ENCODE measurements at regions not wholly inside any gene's neighbourhood (a gene's known extent, or its start where the extent isn't known, plus 50 kb on each side); places are given as distances from the start of the nearest gene placed in this dataset.

DNA sequence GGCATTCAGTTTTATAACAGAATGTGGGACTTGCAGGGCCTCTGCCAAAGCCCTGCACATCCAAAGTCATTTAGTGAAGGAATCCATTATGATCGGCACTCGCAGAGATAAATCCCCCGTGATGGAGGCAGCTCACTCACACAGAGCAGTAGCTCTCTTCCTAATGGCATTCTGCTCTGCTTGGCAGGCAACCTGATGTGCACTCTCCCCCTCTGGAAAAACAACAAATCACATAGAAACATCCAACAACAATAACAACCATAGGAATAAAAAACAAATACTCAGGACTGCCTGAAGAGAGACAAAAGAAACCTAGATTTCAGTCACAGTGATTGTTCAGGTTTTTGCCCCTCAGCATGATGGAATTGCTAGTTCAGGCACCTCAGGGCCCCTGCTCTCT lies 59.7 kb downstream of the NAA11 start:
- ATAC-seq (ENCODE audit: poor library complexity) (no peak), DNase-seq (no peak)
- intact Hi-C loops (cut with DNase I, micrococcal nuclease), result no loop called here
- TF ChIP-seq, protein P1, sequence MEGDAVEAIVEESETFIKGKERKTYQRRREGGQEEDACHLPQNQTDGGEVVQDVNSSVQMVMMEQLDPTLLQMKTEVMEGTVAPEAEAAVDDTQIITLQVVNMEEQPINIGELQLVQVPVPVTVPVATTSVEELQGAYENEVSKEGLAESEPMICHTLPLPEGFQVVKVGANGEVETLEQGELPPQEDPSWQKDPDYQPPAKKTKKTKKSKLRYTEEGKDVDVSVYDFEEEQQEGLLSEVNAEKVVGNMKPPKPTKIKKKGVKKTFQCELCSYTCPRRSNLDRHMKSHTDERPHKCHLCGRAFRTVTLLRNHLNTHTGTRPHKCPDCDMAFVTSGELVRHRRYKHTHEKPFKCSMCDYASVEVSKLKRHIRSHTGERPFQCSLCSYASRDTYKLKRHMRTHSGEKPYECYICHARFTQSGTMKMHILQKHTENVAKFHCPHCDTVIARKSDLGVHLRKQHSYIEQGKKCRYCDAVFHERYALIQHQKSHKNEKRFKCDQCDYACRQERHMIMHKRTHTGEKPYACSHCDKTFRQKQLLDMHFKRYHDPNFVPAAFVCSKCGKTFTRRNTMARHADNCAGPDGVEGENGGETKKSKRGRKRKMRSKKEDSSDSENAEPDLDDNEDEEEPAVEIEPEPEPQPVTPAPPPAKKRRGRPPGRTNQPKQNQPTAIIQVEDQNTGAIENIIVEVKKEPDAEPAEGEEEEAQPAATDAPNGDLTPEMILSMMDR (IDR thresholded peaks at IDR 0.05), result no peak
- Mint-ChIP-seq H3K4me1 (ENCODE audit: low read depth) (no peaks in the 10 kb centered on the region), H3K9me3 (no peaks in the 10 kb centered on the region), H3K27ac (no peak overlapping the region), H3K27me3 (no peaks in the 10 kb centered on the region), H3K4me3 (no peak overlapping the region), H3K36me3 (ENCODE audit: low read depth) (no peaks in the 10 kb centered on the region)
- H3K4me1 ChIP-seq (ENCODE audit: insufficient read depth, low read length), result no peaks in the 10 kb centered on the region
- ChIA-PET POLR2A (no interaction called here), CTCF (no interaction called here)
- H3K27me3 ChIP-seq (ENCODE audit: control insufficient read depth in 1 of 2, insufficient read depth in 2 of 2, low read length in 2 of 2), result no peaks in the 10 kb centered on the region
- H3K27ac ChIP-seq (ENCODE audit: low read depth in 1 of 2, low read length in 2 of 2), result no peak overlapping the region
- no peaks in the 10 kb centered on the region for H3K36me3 ChIP-seq (ENCODE audit: insufficient read depth, low read length)
- H3K4me3 ChIP-seq (ENCODE audit: low read length), result no peak overlapping the region
- H3K9me3 ChIP-seq (ENCODE audit: control insufficient read depth in 1 of 2, insufficient read depth in 1 of 2, low read length in 2 of 2), result no peaks in the 10 kb centered on the region

- DNase-seq, result no peak
- Mint-ChIP-seq H3K9me3 (no peaks in the 10 kb centered on the region), H3K4me1 (ENCODE audit: low read depth) (no peaks in the 10 kb centered on the region), H3K4me3 (no peak overlapping the region), H3K36me3 (ENCODE audit: low read depth) (no peaks in the 10 kb centered on the region), H3K27me3 (no peaks in the 10 kb centered on the region), H3K27ac (no peak overlapping the region)
- ChIA-PET CTCF (no interaction called here), POLR2A (no interaction called here)
- H3K4me1 ChIP-seq (ENCODE audit: insufficient read depth, low read length), result no peaks in the 10 kb centered on the region
- TF ChIP-seq, protein P1 (IDR thresholded peaks at IDR 0.05), result no peak
- H3K9me3 ChIP-seq (ENCODE audit: control insufficient read depth in 1 of 2, insufficient read depth in 1 of 2, low read length in 2 of 2), result peaks cover 0 to 9% of the 10 kb centered on the region in 2 experiments
- no peaks in the 10 kb centered on the region for H3K27me3 ChIP-seq (ENCODE audit: control insufficient read depth in 1 of 2, insufficient read depth in 2 of 2, low read length in 2 of 2)
- no peaks in the 10 kb centered on the region for H3K36me3 ChIP-seq (ENCODE audit: insufficient read depth, low read length)
- H3K27ac ChIP-seq (ENCODE audit: low read depth in 1 of 2, low read length in 2 of 2), result no peak overlapping the region
- ATAC-seq (ENCODE audit: poor library complexity), result no peak
- no peak overlapping the region for H3K4me3 ChIP-seq (ENCODE audit: low read length)
- intact Hi-C loops (cut with DNase I, micrococcal nuclease), result no loop called here
Observed at GRCh38 chr4:79259242-79259641, 66.6 kb downstream of the NAA11 start.

DNA sequence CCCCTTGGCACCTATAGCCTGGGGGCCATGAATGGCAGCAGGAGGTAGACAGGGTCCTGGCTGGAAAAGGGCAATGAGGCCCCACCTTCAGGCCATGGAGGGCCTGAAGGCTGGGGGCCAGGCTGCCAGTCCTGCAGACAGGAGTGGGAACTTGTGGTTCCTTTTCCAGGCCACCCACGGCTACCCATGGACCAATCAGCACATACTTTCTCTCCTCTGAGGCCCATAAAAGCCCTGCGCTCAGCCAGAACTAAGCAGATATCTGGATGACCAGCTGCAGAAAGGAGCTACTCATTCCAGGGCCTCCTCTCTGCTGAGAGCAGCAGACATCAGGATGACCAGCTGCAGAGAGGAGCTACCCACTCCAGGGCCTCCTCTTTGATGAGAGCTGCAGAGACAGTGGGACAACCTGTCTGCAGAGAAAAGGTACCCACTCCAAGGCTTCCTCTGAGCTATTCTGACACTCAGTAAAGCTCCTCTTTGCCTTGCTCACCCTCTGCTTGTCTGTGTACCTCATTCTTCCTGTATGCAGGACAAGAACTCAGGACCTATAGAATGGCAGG lies 67.2 kb downstream of the NAA11 start:
- Histone ChIP-seq H3K27ac (ENCODE audit: low read depth in 1 of 2, low read length in 2 of 2) (no peak overlapping the region), H3K36me3 (ENCODE audit: insufficient read depth, low read length) (no peaks in the 10 kb centered on the region), H3K9me3 (ENCODE audit: control insufficient read depth in 1 of 2, insufficient read depth in 1 of 2, low read length in 2 of 2) (peaks cover 0 to 9% of the 10 kb centered on the region in 2 experiments), H3K4me1 (ENCODE audit: insufficient read depth, low read length) (no peaks in the 10 kb centered on the region), H3K27me3 (ENCODE audit: control insufficient read depth in 1 of 2, insufficient read depth in 2 of 2, low read length in 2 of 2) (no peaks in the 10 kb centered on the region), H3K4me3 (ENCODE audit: low read length) (no peak overlapping the region)
- no peaks in the 10 kb centered on the region for H3K27me3 Mint-ChIP-seq
- H3K9me3 Mint-ChIP-seq, result no peaks in the 10 kb centered on the region
- no peaks in the 10 kb centered on the region for H3K4me1 Mint-ChIP-seq (ENCODE audit: low read depth)
- H3K36me3 Mint-ChIP-seq (ENCODE audit: low read depth), result no peaks in the 10 kb centered on the region
- TF ChIP-seq, protein P1 (IDR thresholded peaks at IDR 0.05), result no peak
- no peak overlapping the region for H3K4me3 Mint-ChIP-seq
- intact Hi-C loops (cut with DNase I, micrococcal nuclease), result no loop called here
- ATAC-seq (ENCODE audit: poor library complexity) (no peak), DNase-seq (no peak)
- H3K27ac Mint-ChIP-seq, result no peak overlapping the region
- CTCF ChIA-PET, result no interaction called here
- POLR2A ChIA-PET, result no interaction called here
